ENCODE measurements at regions not wholly inside any gene's neighbourhood (a gene's known extent, or its start where the extent isn't known, plus 50 kb on each side); places are given as distances from the start of the nearest gene placed in this dataset.

DNA sequence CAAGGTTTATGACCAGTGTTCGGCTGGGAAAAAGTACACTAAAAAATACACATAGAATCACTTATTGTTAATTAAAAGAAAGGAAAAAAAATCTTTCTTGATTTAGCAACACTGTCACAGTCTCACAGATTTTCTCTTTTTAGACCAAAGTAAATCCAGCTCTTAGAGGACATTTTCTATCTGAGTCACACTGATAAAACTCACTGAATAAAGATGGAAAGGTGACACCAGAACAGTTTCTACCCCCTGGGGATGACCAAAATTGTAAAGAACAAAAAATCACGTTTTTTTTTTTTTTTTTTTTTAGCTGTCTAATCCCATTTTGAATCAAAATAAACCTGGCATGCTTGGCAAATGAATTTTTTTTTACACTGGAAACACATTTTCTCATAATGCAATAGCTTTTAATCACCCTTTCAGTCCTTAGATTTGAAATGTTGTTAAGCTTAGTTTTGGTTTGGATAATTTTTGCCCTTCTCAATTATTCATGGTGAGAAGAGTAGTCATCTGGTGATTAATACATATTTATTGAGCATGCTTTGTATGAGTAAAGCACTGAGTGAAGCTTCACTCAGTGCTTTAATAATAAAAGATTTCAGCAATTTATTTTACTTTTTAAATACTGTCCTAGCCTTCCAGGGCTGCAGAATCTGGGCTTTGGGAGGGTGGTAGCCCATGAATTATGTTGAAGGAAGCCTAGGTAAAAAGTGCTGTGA is 886.3 kb downstream of the SLC4A3 start:
- DNase-seq (ENCODE audit: low read depth in 2 of 2, low spot score in 1 of 2): no peak

DNA sequence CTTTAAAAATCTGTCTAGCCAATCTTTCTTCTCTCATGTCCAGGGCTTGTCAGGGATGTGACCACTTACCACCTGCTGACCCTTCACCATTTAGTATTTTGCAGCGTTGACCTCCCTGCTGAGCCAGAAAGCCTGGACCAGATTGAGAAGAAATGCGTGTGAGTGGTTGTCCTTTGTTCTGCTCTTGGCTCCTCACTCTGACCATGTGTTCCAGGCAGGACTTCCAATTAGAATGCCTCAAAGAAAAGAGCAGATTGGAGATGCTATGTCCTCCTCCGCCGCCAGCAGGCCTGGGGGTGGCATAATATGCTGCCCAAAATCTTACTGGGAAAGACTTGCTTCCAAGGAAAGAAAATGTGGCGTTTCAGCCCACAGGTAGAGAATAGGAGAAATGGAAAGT is 894.1 kb downstream of the SLC4A3 start:
- DNase-seq (ENCODE audit: low read depth in 2 of 2, low spot score in 1 of 2): no peak

DNA sequence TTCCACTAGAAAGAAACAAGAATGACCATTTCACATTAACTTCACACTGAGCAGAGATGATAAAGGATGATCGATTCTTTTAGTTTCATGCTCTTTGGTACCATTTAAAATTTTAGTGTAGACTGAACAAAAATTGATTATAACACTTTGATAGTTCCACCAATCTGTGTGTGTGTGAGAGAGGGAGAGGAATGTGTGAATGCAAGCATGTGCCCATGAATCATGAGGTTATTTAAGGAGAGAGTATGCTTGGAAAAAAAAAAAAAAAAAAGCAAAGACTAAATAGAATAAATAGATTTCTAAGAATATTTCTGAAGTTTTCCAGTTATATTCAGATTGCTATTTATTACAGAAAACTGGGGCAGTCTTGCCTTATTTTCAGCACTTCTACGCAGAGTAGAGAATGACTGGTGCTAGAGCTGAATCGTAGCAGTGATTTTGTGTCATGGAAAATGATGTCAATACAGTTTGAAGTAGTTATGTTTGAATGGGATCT is 900.8 kb downstream of the SLC4A3 start:
- no peak for DNase-seq (ENCODE audit: low read depth in 2 of 2, low spot score in 1 of 2)

DNA sequence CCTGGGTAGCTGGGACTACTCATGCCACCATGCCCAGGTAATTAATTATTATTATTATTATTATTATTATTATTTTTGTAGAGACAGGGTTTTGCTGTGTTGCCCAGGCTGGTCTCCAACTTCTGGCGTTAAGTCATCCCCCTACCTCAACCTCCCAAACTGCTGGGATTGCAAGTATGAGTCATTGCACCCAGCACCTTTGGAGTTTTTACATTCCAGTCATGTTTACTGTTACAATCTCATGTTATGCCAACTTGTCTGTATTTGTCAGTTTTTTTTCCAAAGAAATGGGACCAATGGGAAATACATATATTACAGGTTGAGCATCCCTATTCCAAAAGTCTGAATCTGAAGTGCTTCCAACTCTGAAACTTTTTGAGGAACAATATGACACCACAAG is 903.8 kb downstream of the SLC4A3 start:
- no peak for DNase-seq (ENCODE audit: low read depth in 2 of 2, low spot score in 1 of 2)

DNA sequence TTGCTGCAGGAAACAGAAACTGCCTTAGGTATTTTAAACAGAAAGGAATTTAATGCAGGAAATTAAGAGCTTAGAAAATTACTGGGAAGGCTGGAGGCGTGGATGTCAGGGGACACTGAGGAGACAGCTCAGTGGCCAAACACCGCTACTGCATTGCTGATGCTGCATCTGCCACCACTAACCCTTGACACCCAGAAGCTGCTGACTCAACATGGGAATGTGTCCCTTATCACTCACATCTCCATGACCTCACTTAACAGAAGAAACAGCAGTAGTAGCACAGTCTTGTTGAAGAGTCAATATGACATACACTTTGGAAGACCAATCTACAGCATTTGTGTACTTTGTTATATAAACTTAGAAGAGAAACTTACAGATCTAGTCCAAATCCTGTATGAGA is 906.1 kb downstream of the SLC4A3 start:
- no peak for DNase-seq (ENCODE audit: low read depth in 2 of 2, low spot score in 1 of 2)

DNA sequence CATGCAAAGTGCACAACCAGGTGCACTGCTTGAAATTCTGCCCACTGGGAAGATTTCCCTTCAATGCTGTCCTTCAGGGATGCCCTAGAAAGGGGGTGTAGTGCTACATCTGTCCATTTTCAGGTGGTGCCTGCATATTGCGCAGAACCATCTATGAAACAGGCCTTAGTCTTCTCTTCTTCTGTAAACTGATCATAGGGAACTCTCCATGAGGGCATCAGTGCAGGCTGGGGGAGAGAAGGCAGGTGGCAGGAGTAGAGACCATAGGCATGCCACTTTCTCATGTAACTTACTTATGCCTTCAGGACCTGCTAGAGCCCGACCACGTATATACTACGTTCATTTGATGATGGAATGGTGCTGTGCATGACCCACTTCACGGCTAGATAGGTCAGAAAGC is 912.1 kb downstream of the SLC4A3 start:
- no peak for DNase-seq (ENCODE audit: low read depth in 2 of 2, low spot score in 1 of 2)

DNA sequence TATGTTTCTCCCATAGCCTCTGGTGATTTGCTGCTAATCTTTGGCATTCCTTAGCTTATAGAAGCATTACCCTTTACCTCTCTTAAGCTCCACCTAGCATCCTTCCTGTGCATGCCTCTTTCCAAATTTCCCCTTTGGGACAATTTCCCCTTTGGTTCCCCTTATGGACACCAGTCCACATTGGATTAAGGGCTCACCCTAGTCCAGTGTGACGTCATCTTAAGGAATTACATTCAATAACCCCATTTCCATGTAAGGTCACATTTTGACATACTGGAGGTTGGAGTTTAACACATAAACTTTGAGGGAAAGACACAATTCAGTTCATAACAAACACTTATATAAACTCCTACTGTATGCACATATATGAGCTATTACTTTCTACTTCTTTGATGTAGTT is 916.6 kb downstream of the SLC4A3 start:
- no peak for DNase-seq (ENCODE audit: low read depth in 2 of 2, low spot score in 1 of 2)

DNA sequence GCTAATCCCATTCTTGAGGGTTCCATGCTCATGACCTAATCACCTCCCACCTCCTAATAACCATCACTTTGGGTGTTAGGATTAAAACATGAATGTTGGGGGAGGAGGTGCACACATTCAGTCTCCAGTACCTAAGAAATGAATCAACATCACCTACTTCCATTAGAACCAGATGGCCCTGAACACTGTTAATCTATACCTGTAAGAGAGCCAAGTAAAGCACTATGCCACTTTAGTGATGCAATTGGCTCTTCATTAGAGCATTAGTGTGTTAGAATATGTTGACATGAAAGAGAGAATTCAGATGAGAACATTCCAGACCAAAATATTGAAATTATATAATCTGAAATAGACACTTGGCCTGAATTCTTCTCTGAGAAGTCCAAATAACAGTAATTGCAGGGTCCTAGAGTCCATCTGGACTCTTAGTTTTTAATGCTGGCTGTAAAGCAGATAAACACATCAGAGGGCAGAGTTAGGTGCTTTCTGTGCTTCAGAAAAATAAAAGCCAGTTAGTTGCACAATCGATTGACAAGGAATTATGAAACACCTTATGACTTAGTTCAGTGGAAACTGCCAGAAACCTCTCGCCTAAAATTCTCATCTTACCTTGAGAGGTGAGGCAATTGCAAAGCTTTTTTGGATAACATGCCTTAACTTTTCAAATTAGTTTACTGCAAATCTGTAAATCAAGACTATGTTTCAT is 923.7 kb downstream of the SLC4A3 start:
- no peak for DNase-seq (ENCODE audit: low read depth in 2 of 2, low spot score in 1 of 2)

DNA sequence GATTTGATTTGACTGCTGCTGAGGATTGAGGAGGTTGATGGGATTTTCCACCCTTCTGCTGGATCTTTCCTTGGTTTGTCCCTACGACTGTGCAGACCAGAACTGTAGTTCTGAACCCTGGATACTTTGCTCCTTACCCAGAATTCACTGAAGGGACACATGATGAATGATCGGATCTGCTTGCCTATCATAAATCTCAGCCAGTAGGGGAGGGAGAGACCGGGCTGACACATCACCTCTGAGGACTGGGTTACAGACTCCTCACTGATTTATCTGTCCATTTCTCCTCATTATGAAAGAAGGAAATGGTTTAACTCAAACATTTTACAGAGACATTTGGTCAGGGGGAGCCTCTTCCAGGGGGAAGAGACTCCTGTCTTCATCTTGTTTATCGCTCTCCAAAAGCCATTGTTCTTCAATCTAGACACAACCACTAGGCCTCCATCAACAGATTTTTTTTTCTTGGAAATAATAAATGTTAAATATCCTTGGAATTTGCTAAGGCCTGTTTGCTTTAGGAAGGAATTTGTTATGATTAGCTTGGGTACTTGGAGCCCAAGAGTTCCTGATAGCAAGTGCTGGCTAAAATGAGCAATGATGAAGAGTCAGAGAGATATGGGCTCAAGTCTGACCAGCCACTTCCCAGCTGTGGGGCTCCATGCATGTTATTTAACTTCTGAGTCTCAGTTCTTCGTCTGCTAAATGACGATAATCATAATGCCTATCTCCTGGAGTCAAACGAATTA is 925.5 kb downstream of the SLC4A3 start:
- no peak for DNase-seq (ENCODE audit: low read depth in 2 of 2, low spot score in 1 of 2)

DNA sequence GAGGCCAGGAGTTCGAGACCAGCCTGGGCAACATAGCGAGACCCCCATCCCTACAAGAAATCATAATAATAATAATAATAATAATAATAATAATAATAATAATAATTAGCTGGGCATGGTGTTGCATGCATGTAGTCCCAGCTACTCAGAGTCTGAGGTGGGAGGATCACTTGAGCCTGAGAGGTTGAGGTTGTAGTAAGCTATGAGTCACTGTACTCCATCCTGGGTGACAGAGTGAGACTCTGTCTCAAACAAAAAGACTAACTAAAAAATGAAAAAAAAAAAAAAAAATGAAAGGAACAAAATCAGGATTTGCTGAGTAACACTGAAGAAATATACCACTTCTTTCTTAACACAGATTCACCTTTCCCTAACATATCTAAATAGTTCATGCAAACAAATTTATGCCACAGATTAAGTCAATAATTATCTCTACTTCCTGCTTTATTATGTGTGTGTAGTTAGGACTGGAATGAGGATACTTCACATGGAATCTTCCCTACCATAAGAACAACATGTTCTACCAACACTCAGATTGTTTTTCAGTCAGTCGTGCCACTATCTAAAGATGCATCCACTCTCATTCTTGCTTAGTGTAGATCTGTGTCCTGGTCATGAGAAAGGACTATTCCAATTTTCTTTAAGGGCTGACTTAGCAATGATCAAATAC is 928.7 kb downstream of the SLC4A3 start:
- no peak for DNase-seq (ENCODE audit: low read depth in 2 of 2, low spot score in 1 of 2)

DNA sequence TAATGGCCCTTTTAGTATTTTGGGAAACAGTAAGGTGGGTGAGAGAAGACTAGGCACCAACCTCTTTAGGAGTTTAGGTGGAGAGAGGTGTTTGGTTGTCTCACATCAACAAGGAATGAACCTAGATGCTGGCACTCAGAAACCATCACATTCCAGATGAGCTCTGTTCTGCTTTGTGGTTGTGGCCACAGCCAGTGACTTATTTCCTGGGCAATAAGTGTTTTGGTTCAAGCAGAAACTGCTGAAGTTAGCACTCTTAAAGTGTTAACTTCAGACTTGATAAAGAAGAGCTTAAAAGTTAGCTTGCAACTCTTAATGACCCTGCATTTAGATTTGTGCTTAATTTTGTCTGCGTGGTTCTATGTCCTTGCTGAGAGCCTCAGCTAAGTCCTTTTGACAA is 929.2 kb downstream of the SLC4A3 start:
- DNase-seq (ENCODE audit: low read depth in 2 of 2, low spot score in 1 of 2): no peak

DNA sequence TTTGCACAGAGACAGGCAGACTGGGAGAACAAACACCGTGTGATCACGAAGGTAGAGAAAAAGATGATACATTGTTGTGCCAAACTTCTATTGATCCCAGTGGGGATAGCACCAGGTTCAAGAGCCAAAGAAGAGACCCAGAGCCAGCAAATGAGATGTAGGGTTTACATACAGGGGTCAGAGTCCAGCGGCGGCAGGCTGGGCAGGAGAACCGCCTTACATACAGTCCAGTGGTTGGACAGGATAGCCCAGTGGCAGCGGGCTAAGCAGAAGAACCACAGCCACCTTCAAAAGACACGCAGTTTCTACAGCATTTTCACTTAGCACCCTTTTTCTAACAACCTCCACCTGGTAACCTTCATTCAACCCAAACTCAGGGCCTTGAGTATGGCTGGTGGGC is 932.8 kb downstream of the SLC4A3 start:
- no peak for DNase-seq (ENCODE audit: low read depth in 2 of 2, low spot score in 1 of 2)

DNA sequence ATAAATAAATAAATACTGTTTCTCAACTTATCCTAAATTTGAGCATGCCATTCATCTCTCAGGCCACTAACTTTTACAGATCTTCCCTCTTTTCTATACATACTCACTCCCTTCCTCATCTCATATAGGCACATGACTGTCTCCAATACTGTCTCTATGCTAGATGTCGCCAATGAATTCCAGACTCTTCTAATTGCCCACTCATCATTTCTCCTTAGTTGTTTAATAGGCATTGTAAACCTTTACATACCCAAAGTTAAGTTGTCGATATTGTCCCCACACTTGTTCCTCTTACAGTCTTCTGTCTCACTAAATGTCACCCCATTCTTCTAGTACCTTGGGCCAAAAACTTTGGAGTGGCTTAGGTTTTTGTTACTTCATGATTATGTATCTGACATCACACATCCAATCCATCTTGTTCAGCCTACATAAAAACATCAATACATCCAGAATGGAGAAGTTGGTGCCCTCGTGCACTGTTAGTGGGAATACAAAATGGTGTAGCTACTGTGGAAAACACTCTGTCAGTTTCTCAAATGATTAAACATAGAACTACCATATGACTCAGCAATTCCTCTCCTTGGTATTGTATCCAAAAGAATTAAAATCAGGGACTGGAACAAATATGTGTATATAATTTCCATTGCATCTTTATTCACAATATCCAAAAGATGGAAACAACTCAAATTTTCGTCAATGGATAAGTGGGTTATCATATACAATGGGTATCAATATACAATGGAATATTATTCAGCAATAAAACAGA is 935.1 kb downstream of the SLC4A3 start:
- DNase-seq (ENCODE audit: low read depth in 2 of 2, low spot score in 1 of 2): no peak

DNA sequence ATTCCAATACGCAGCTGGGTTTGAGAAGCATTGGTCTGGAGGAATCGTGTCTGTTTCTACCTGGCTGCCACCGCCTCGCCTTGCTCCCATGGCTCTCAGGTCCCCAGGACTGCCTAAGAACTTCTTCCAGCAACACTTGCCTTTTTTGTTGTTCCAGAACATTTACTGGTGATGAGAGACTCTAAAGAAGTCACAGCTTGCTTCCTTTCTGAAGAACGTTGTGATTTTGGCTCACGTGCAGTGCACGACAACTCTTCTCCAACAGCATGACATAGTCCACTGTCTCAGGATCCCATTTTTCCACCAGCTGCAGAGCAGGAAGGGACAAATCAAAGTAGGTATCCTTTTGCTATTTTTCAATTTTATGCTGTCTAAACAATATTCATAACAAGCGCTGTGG is 940.9 kb downstream of the SLC4A3 start:
- DNase-seq (ENCODE audit: low read depth in 2 of 2, low spot score in 1 of 2): no peak

DNA sequence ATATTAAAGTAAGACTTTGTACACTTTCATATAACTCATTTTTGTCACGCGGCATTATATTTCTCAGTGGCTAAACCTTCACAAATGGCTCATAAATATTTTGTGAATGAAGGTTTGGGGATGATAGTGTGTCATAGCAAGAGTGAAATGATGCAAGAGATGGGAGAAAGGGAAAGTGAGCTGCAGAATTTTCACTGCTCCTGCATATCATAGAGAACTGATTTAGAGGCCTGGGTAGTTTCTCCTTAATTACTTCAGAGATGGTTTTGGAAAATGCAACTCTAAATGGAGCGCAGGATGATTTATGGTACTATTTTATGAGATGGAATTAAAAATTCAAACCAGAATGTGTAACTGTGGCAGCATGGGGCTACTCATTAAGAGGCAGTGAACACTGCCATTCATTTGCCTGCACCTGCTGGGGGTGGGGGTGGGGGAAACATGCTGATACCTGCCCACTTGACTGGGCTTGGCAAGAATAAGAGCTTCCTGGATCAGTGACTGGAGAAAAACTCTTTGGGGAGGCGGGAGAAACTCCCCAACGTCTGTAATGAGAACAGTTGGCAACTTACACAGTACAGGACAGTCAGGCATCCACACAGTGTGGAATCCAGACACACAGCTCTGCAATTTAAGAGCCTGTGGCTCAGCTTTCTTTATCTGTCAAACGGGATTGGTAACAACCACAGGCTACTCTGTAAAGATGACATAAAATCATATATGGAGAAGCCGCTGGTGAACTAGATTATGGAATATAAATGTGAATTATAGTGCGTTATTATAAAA is 941.9 kb downstream of the SLC4A3 start:
- DNase-seq (ENCODE audit: low read depth in 2 of 2, low spot score in 1 of 2): no peak

DNA sequence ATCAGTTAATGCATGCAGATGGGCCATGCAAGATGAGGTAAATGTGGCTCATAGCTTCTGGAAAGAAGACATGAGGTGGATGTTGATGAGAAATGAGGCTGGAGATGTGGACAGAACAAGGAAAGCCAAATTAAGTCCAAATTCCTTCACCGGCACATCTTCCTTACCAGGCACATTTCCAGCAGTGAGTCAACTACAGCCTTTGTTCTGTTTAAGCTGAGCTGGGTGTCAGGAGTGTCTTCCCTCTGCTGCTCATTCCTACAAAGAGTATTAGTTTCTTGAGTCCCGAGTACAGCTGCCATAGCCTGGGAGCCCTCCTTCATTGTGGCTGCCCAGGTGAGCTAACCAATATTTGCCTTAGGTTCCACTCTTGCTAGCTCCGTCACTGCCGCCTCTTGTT is 945.0 kb downstream of the SLC4A3 start:
- DNase-seq (ENCODE audit: low read depth in 2 of 2, low spot score in 1 of 2): no peak

DNA sequence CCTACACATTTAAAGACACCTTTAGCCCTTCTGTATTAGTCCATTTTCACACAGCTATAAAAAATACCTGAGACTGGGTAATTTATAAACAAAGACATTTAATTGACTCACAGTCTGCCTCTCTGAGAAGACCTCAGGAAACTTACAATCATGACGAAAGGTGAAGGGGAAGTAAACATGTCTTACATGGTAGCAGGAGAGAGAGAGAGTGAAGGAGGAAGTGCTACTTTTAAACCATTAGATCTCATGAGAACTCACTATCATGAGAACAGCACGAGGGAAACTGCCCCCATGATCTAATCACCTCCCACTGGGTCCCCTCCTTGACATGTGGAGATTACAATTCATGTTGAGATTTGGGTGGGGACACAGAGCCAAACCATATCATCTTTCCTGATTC is 946.6 kb downstream of the SLC4A3 start:
- no peak for DNase-seq (ENCODE audit: low read depth in 2 of 2, low spot score in 1 of 2)

DNA sequence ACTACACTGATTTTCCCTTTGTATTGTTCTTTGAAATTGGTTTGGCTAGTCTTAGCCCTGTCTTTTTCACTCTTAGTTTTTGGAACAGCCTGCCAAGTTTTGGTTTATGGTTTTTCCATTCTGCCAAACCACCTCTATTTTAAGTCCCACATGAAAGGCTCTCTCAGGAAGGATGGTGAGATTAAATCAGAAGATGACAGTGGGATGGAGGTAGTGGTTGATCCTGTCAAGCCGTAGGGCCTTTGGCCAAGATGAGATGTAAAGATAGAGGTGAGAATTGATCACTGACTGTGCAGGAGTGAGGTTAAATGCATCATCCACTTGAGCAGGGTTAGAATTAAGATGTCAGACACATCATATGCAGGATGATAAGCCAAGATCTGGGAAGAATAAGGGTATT is 948.5 kb downstream of the SLC4A3 start:
- no peak for DNase-seq (ENCODE audit: low read depth in 2 of 2, low spot score in 1 of 2)

DNA sequence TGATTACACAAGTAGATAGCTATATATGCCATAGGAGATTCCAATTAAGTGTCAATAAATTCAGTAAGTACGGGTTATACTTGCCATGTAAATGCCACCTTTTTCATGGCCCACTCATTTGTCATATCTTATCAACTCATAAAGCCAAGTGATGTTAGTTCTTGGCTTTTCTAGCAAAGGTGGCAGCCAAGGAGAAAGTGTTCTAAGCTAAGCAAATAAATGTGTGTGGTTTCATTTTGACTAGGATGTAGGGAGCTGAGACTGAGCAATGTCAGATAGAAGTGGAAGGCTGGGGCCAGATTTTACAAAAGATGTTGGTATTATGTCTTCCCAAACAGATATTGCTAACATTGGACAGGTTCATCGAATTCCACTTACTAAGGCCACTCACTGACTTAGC is 952.0 kb downstream of the SLC4A3 start:
- no peak for DNase-seq (ENCODE audit: low read depth in 2 of 2, low spot score in 1 of 2)

DNA sequence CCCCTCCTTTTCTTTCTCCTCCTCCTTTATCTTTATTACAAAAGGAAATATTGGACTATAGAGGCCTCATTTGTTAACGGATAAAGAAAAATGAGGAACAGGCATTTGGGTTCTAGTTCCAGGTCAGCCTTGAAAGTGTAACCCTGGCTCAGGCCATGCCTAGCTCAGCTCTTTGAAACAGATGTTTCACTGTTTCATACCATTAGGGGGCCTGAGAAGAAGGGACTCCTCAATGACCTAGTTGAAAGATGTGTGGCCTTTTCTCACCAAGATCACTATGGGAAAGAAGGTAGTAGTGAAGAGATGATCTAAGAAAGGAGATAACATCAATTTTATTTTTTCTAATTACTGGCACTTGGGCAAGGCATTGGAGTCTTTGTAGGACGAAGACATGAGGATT is 952.7 kb downstream of the SLC4A3 start:
- DNase-seq (ENCODE audit: low read depth in 2 of 2, low spot score in 1 of 2): no peak

Measured in stimulated activated CD8-positive, alpha-beta memory T cell treated with anti-CD3 and anti-CD28 coated beads, Interleukin-4, amount 100 ng/mL, for 1 hour (primary cell).